ENCODE measurements at regions not wholly inside any gene's neighbourhood (a gene's known extent, or its start where the extent isn't known, plus 50 kb on each side); places are given as distances from the start of the nearest gene placed in this dataset.

GRCh38 chr2:64330281-64331113 lies 123.5 kb upstream of the LGALSL start:
- no peak for TF ChIP-seq POLR2A (IDR thresholded peaks at IDR 0.05; ENCODE audit: low read depth, low read length)
- no peak for TF ChIP-seq TAF1 (IDR thresholded peaks at IDR 0.05; ENCODE audit: low read depth, low read length)
- TF ChIP-seq POU2F2 (IDR thresholded peaks at IDR 0.05; ENCODE audit: low read depth, low read length): no peak
